OCI-LY7 (cell line): ENCODE measurements at regions not wholly inside any gene's neighbourhood (a gene's known extent, or its start where the extent isn't known, plus 50 kb on each side); places are given as distances from the start of the nearest gene placed in this dataset.

ENCODE experiments used
- EZH2phosphoT487 ChIP-seq: fragments of 200-600 bp; sonication (generic); IDR thresholded peaks from 2 replicates; pipeline ENCODE4 v1.6.1; 2018; ENCODE audit warnings: low read depth, borderline replicate concordance, mild to moderate bottlenecking, mixed run types, antibody characterized with exemption, low read length, moderate library complexity, mixed read lengths
- TF ChIP-seq, protein P1 (sequence below): fragments of 200-600 bp; sonication (generic); conservative IDR thresholded peaks from 2 replicates; pipeline ENCODE4 v1.5.1; 2014; ENCODE audit warnings: mild to moderate bottlenecking, antibody characterized with exemption, low read length, moderate library complexity, mixed read lengths

DNA sequence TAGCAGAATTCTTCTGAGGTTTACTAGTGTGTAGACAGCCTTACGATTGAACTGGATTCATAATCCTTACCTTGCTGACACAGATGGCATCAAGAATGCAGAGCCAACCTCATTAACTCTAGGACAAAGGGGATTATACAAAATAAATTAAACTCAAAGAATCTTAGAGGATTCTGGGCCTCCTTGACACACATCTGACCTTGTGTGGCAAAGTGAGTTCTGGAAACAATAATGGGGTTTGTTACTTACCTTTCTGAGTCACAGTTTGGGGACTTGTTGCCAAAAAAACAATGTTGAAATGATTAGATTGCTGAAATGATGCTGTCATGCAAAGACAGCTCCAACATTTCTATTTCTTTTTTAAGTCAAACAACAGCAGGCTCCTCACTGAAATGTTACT lies 179.1 kb upstream of the ISX start:
- TF ChIP-seq, protein P1, sequence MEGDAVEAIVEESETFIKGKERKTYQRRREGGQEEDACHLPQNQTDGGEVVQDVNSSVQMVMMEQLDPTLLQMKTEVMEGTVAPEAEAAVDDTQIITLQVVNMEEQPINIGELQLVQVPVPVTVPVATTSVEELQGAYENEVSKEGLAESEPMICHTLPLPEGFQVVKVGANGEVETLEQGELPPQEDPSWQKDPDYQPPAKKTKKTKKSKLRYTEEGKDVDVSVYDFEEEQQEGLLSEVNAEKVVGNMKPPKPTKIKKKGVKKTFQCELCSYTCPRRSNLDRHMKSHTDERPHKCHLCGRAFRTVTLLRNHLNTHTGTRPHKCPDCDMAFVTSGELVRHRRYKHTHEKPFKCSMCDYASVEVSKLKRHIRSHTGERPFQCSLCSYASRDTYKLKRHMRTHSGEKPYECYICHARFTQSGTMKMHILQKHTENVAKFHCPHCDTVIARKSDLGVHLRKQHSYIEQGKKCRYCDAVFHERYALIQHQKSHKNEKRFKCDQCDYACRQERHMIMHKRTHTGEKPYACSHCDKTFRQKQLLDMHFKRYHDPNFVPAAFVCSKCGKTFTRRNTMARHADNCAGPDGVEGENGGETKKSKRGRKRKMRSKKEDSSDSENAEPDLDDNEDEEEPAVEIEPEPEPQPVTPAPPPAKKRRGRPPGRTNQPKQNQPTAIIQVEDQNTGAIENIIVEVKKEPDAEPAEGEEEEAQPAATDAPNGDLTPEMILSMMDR = no peak
- no peak for TF ChIP-seq EZH2phosphoT487
